Endothelial cell of umbilical vein (primary cell): ENCODE measurements at regions not wholly inside any gene's neighbourhood (a gene's known extent, or its start where the extent isn't known, plus 50 kb on each side); places are given as distances from the start of the nearest gene placed in this dataset.
A peak's percentile ranks its signal among the peaks of the same experiment; 100 is the strongest.

ENCODE experiments used
- BruUV-seq: library from RNA; stranded (reverse); fragments of 400-500 nt; replicated peaks from 2 replicates; lab custom pipeline; 2021; lab: Mats Ljungman, UMichigan
- CTCF ChIA-PET: fragments of 300-600, 350-600 bp; sonication (Branson Sonifier 250); formaldehyde crosslinking; loops from one replicate; lab custom pipeline; 2021; ENCODE audit warnings: antibody characterized with exemption, inconsistent platforms; lab: Charles Lee
- POLR2A ChIA-PET: fragments of 300-600, 350-600 bp; sonication (Branson Sonifier 250); formaldehyde crosslinking; loops from one replicate; lab custom pipeline; 2021; ENCODE audit warnings: antibody characterized with exemption, inconsistent platforms; lab: Charles Lee
- DNase-seq: peaks from one replicate; pipeline ENCODE4 v3.0.0-alpha.2; 2011; ENCODE audit warnings: low read depth, low spot score
- FAIRE-seq: peaks from 2 replicates; lab custom pipeline; 2011; peaks lifted over from hg19 to GRCh38; lab: Jason Lieb, UNC
- H2AFZ ChIP-seq: 2 replicates; pipeline ENCODE4 v1.6.0; 2012; ENCODE audit warnings: low read depth, low read length, control low read depth, inconsistent platforms
- H3K27ac ChIP-seq: 2 replicates; pipeline ENCODE4 v1.5.1; 2011; ENCODE audit warnings: low read depth, mild to moderate bottlenecking, control low read depth, low read length, moderate library complexity; ENCODE audit not compliant: insufficient read depth
- H3K27me3 ChIP-seq, 2 experiments: 2 replicates each; pipeline versions ENCODE4 v1.6.0 to v1.6.1; 2011; ENCODE audit warnings: low read length in 2 of 2, mixed read lengths in 1 of 2; ENCODE audit not compliant: control insufficient read depth in 2 of 2, insufficient read depth in 2 of 2
- H3K36me3 ChIP-seq, 2 experiments: 2 replicates in 1 of 2; 3 replicates in 1 of 2; pipeline ENCODE4 v1.5.1; 2011; ENCODE audit warnings: low read length in 2 of 2, mild to moderate bottlenecking in 1 of 2, moderate library complexity in 1 of 2; ENCODE audit not compliant: control insufficient read depth in 2 of 2, insufficient read depth in 2 of 2; ENCODE audit errors: extremely low read depth in 1 of 2
- H3K4me1 ChIP-seq: 3 replicates; pipeline ENCODE4 v1.5.1; 2011; ENCODE audit warnings: mild to moderate bottlenecking, low read length; ENCODE audit not compliant: control insufficient read depth, insufficient read depth; ENCODE audit errors: extremely low read depth
- H3K4me2 ChIP-seq: 2 replicates; pipeline ENCODE4 v1.6.1; 2011; ENCODE audit warnings: low read length, control low read depth, mixed read lengths; ENCODE audit not compliant: insufficient read depth
- H3K4me3 ChIP-seq, 3 experiments: fragments of 200-600 bp in 1 of 3; sonication (generic), shearing (Covaris generic) in 1 of 3; replicated peaks in 1 of 3; 2 replicates each; pipeline ENCODE4 v1.5.1; 2011 to 2016; ENCODE audit warnings: control low read depth in 3 of 3, low read length in 3 of 3, mild to moderate bottlenecking in 2 of 3, inconsistent platforms in 1 of 3, low read depth in 1 of 3, moderate library complexity in 1 of 3; ENCODE audit not compliant: insufficient read depth in 1 of 3
- H3K79me2 ChIP-seq: 2 replicates; pipeline ENCODE4 v1.6.0; 2012; ENCODE audit warnings: low read length, inconsistent platforms; ENCODE audit not compliant: control insufficient read depth, insufficient read depth
- H3K9ac ChIP-seq: replicated peaks from 2 replicates; pipeline ENCODE3; 2011; ENCODE audit warnings: low read length, control low read depth; ENCODE audit not compliant: insufficient read depth; ENCODE audit errors: extremely low read depth
- H3K9me1 ChIP-seq: replicated peaks from 3 replicates; pipeline ENCODE4 v1.6.0; 2011; ENCODE audit warnings: mild to moderate bottlenecking, low read length; ENCODE audit not compliant: control insufficient read depth, insufficient read depth; ENCODE audit errors: extremely low read depth
- H3K9me3 ChIP-seq: replicated peaks from 2 replicates; pipeline ENCODE4 v1.5.1; 2012; ENCODE audit warnings: low read length, inconsistent platforms; ENCODE audit not compliant: control insufficient read depth, insufficient read depth
- H4K20me1 ChIP-seq: replicated peaks from 2 replicates; pipeline ENCODE3; 2011; ENCODE audit warnings: mild to moderate bottlenecking, low read length; ENCODE audit not compliant: control insufficient read depth, insufficient read depth; ENCODE audit errors: extremely low read depth
- CTCF ChIP-seq, 2 donors: IDR thresholded peaks; 1 replicate in 1 of 2; 2 replicates in 1 of 2; pipeline ENCODE4 v1.5.1; 2011; ENCODE audit warnings: low read length in 2 of 2, mild to moderate bottlenecking in 2 of 2, moderate library complexity in 2 of 2, control low read depth in 1 of 2, inconsistent platforms in 1 of 2, low read depth in 1 of 2; ENCODE audit not compliant: insufficient read depth in 1 of 2; ENCODE audit errors: extremely low read depth in 1 of 2
- FOS ChIP-seq: IDR thresholded peaks from 2 replicates; pipeline ENCODE4 v1.6.1; 2011; ENCODE audit warnings: mild to moderate bottlenecking, low read length, moderate library complexity, borderline replicate concordance; ENCODE audit not compliant: insufficient read depth
- GATA2 ChIP-seq: IDR thresholded peaks from 2 replicates; pipeline ENCODE4 v1.7.0; 2011; ENCODE audit warnings: low read depth, mild to moderate bottlenecking, moderate library complexity, mixed read lengths, low read length; ENCODE audit not compliant: insufficient read length, insufficient read depth
- JUN ChIP-seq: IDR thresholded peaks from 2 replicates; pipeline ENCODE4 v1.6.1; 2011; ENCODE audit warnings: borderline replicate concordance, low read depth; ENCODE audit not compliant: insufficient read length, insufficient read depth
- MAX ChIP-seq: IDR thresholded peaks from 2 replicates; pipeline ENCODE4 v1.6.1; 2011; ENCODE audit not compliant: insufficient read depth, insufficient read length
- MYC ChIP-seq: IDR thresholded peaks from one replicate; pipeline ENCODE4 v1.6.1; 2011; ENCODE audit warnings: mild to moderate bottlenecking, low read depth, low read length
- POLR2A ChIP-seq: IDR thresholded peaks from 2 replicates; pipeline ENCODE4 v1.6.1; 2012; ENCODE audit warnings: low read depth, mild to moderate bottlenecking, control low read depth, low read length
- POLR2AphosphoS5 ChIP-seq: IDR thresholded peaks from 2 replicates; pipeline ENCODE4 v1.6.1; 2012; ENCODE audit warnings: low read depth, mild to moderate bottlenecking, control low read depth, low read length, moderate library complexity; ENCODE audit not compliant: insufficient read depth
- dilution Hi-C: fragments of 300-500 bp; cut with MboI; formaldehyde crosslinking; loops from one replicate; pipeline ENCODE4 v1.15.0; 2019; ENCODE audit warnings: low sequenced_read_pairs; ENCODE audit not compliant: extremely low pct_ligation_motif_present
- intact Hi-C: fragments of 100-400 bp; cut with micrococcal nuclease; formaldehyde crosslinking; loops from one replicate; pipeline ENCODE4 v1.10.0; 2022

- peak overlapping the region; percentile 12 for H2AFZ ChIP-seq
- no TSS peak for BruUV-seq
- peak overlapping the region; percentile 97 for H3K27ac ChIP-seq
- no peak overlapping the region for H3K4me3 ChIP-seq
- H3K4me1 ChIP-seq, result peaks cover 35% of the 10 kb centered on the region
- FAIRE-seq (peak; percentile 94), DNase-seq (peak; percentile 99)
- H3K27me3 ChIP-seq, result no peaks in the 10 kb centered on the region
- POLR2A ChIA-PET, result interaction anchor here (0.6 to 2.1 kb wide), 6 partner anchors 37 to 222 kb away, joined by 3 to 16 read pairs (median 6); partner anchors contain the start of gene HES1
- peak overlapping the region; percentile 73 for H3K9ac ChIP-seq
- TF ChIP-seq CTCF (IDR thresholded peaks at IDR 0.05; ENCODE audit: extremely low read depth in 1 of 2, insufficient read depth in 1 of 2, low read depth in 1 of 2, low read length in 2 of 2) (no peak), GATA2 (peak; percentile 99), MAX (no peak), MYC (no peak), POLR2AphosphoS5 (peak; percentile 93), FOS (peak; percentile 83), JUN (peak; percentile 56), POLR2A (peak; percentile 22)
- CTCF ChIA-PET, result interaction anchor here (0.6 to 4.2 kb wide), 22 partner anchors 9 to 338 kb away, joined by 3 to 41 read pairs (median 5); partner anchors contain the start of gene HES1
- no peaks in the 10 kb centered on the region for H3K9me3 ChIP-seq
- no peaks in the 10 kb centered on the region for H3K9me1 ChIP-seq
- H3K36me3 ChIP-seq, result no peaks in the 10 kb centered on the region
- intact Hi-C loops, result loop anchor here (1.0 to 2.0 kb wide), 18 partner anchors 23 to 312 kb away; no protein-coding TSS in a partner anchor
- peak overlapping the region; percentile 48 for H3K4me2 ChIP-seq
- H4K20me1 ChIP-seq, result no peaks in the 10 kb centered on the region
- no peaks in the 10 kb centered on the region for H3K79me2 ChIP-seq
- dilution Hi-C loops, result no loop called here
Measured at GRCh38 chr3:194003114-194004057, 132.6 kb upstream of the HES1 start.
